Activated naive CD8-positive, alpha-beta T cell (primary cell): ENCODE measurements at regions not wholly inside any gene's neighbourhood (a gene's known extent, or its start where the extent isn't known, plus 50 kb on each side); places are given as distances from the start of the nearest gene placed in this dataset.

ENCODE experiments used
- H3K27ac Mint-ChIP-seq: one replicate; pipeline ENCODE4 v1.8.0; 2021; ENCODE audit warnings: mixed read lengths
- H3K27me3 Mint-ChIP-seq: one replicate; pipeline ENCODE4 v1.8.0; 2021; ENCODE audit warnings: mixed read lengths
- H3K36me3 Mint-ChIP-seq: one replicate; pipeline ENCODE4 v1.8.0; 2021; ENCODE audit warnings: mixed read lengths
- H3K4me1 Mint-ChIP-seq: one replicate; pipeline ENCODE4 v1.8.0; 2021; ENCODE audit warnings: low read depth, mixed read lengths
- H3K4me3 Mint-ChIP-seq: one replicate; pipeline ENCODE4 v1.8.0; 2021; ENCODE audit warnings: mild to moderate bottlenecking, mixed read lengths
- H3K9me3 Mint-ChIP-seq: one replicate; pipeline ENCODE4 v1.8.0; 2021; ENCODE audit warnings: low read depth, mixed read lengths

DNA sequence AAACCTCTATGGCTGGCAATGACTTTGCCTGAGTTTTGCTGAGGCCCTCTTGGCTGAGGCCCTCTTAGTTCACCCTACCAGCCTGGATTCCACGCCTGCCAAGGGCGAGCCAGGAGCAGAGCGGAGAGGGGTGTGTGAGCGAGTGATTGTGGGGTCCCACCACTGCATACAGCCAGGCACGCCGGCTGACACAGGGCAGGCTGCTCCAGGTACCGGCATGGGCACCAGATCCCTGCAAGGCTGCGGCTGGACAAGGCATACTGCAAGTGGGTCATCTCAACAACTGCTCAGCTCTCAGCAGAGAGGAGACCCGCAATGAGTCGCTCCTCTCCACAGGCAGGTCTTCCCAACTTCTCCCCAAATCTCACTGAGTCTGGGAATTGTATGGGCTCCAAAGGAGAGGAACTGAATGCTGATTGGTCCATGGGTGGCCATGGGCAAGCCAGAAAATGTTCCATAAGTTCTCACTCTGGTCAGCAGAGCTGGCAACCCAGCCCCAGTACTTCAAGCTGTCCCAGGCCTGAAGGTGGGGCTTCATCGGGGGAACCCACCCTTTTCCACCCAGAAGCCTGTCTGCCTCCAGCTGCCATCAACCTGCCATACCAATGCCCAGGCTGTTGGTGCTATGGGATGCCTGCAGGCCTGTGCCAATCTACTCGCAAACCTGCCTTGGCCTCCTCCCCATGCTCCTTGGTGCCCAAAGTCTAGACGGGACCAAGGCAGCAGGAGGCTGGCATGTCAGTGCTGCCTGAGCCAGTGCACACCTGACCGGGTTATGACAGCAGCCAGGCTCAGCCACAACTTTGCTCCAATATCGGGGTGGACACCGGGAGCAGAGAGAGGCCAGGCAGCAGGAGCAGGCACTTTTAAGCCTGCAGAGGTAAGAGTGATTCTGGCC is 1273.6 kb upstream of the GBE1 start:
- H3K9me3 Mint-ChIP-seq = peaks cover 7% of the 10 kb centered on the region
- H3K27ac Mint-ChIP-seq = no peak overlapping the region
- no peak overlapping the region for H3K4me3 Mint-ChIP-seq
- H3K27me3 Mint-ChIP-seq = no peaks in the 10 kb centered on the region
- no peaks in the 10 kb centered on the region for H3K36me3 Mint-ChIP-seq
- H3K4me1 Mint-ChIP-seq = no peaks in the 10 kb centered on the region

DNA sequence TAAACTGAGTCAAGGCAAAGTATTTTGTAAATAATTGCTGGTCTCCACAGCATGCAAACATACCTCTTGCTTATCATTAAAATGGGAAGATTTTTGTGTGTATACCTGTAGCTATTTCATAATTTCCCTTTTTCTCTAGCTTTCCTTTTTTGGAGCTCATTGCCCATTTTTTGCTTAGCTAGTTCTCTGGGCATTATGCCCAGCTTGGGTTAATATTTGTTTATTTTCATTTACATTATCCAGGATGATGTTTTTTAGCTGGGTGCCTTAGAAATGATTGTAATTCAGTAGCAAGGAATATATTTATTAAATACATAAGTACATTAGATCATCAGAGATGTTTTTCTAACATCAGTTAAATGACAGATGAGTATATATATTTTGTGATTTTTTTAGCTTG is 1271.7 kb upstream of the GBE1 start:
- no peaks in the 10 kb centered on the region for H3K4me1 Mint-ChIP-seq
- no peak overlapping the region for H3K27ac Mint-ChIP-seq
- no peak overlapping the region for H3K4me3 Mint-ChIP-seq
- H3K27me3 Mint-ChIP-seq = no peaks in the 10 kb centered on the region
- H3K9me3 Mint-ChIP-seq = peaks cover 5% of the 10 kb centered on the region
- no peaks in the 10 kb centered on the region for H3K36me3 Mint-ChIP-seq

DNA sequence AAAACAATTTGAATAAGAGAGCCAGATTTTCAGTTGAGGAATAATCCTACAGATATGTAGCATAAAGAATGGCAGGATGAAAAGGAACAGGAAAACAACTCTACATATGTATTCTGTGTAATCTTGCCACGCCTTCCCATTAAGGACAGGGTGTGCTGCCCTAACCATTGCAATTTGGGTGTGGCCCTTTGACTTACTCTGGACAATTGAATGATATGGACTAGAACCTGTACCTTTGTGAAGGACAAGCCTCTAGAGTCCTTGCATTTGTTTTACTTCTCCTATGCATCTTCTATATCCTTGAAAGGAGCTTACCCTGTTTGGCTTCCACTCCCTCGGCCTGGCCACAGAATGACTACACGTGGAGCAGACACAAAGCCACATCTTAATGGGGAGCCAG is 1261.6 kb upstream of the GBE1 start:
- H3K4me3 Mint-ChIP-seq = no peak overlapping the region
- H3K9me3 Mint-ChIP-seq = no peaks in the 10 kb centered on the region
- no peaks in the 10 kb centered on the region for H3K4me1 Mint-ChIP-seq
- H3K27me3 Mint-ChIP-seq = no peaks in the 10 kb centered on the region
- no peaks in the 10 kb centered on the region for H3K36me3 Mint-ChIP-seq
- H3K27ac Mint-ChIP-seq = no peak overlapping the region

DNA sequence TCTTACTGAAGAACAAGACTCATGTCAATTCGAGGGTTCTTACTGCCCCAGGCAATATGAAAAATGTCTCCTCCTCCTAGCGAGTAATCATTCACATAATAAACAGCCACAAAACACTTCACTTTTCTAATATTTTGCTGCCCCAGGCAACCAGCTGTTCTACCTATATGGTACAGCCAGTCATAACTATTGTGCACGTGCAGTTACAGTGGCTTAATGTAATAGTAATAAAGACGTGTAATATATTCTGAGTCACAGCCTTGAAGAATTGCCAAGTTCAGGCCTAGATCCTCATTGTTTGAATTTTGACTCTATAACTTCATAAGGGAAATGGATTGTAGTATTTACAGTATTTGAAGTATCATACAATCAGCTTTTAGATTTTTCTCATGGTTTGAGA is 1250.0 kb upstream of the GBE1 start:
- Mint-ChIP-seq H3K4me1 (no peaks in the 10 kb centered on the region), H3K27me3 (no peaks in the 10 kb centered on the region), H3K9me3 (peaks cover 12% of the 10 kb centered on the region), H3K36me3 (no peaks in the 10 kb centered on the region), H3K27ac (no peak overlapping the region), H3K4me3 (no peak overlapping the region)

DNA sequence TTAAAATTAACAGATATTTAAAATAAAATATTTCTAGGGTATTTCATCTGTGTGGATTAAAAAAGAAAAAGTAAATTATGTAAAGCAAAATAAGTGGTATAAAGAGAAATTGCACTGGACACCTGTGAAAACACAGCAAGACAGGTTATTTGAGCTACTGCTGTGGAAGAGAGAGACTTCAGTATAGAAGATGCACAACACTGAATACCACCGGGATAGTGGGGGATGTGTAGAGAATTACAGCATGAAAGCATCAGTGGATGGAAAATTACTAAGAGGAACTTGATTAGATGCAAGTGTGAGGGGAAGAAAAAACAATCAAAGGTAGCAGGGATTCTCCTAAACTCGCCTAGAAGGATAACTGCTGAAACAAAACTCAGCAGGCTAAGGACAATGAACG is 1242.5 kb upstream of the GBE1 start:
- Mint-ChIP-seq H3K4me3 (no peak overlapping the region), H3K27ac (no peak overlapping the region), H3K4me1 (no peaks in the 10 kb centered on the region), H3K9me3 (peaks cover 3% of the 10 kb centered on the region), H3K27me3 (no peaks in the 10 kb centered on the region), H3K36me3 (no peaks in the 10 kb centered on the region)

DNA sequence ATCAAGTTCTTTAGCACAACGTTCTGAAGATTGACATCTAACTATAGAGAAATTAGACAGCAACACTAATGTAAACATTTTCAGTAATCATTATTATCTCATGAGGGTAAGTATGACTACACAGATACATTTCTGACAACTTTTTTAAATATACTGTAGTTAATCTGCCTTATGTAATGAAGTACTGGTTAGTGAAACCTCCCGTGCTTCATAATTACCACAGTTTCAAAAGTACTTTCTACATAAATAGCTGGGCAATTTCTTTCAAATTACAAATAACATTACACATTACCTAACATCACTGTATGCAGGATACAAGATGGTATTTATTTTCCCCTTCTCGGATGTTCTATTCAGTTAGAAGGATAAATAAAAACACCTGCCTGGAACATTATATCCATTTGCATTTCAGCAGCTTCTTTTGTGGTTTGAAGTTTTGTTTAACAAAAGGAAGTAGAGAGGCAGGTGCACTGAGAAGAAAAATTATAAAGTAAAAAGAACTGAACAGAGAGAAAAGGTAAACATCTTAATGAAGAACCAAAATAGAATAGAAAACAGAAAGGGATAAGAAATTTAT is 1241.5 kb upstream of the GBE1 start:
- peaks cover 7% of the 10 kb centered on the region for H3K9me3 Mint-ChIP-seq
- H3K36me3 Mint-ChIP-seq = no peaks in the 10 kb centered on the region
- H3K27me3 Mint-ChIP-seq = no peaks in the 10 kb centered on the region
- H3K4me3 Mint-ChIP-seq = no peak overlapping the region
- no peak overlapping the region for H3K27ac Mint-ChIP-seq
- H3K4me1 Mint-ChIP-seq = no peaks in the 10 kb centered on the region

DNA sequence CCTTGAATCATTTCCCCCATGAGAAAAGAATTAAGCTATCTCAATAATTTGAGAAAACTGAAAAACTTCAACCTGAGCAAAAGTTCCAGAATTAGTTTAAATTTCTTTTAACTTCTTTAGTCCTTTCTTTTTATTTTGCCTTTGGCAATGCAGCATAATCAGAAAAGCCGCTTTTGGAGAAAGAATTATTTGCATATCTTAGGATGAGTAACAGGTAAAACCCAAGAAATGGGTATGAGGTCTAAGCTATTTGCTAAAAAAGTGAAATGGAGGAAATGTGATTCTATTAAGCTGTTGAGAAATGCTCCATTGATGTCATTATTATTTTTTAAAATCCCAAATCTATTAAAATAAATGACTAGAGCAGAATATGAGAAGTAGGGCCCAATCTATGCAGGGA is 1238.3 kb upstream of the GBE1 start:
- H3K4me3 Mint-ChIP-seq = no peak overlapping the region
- no peaks in the 10 kb centered on the region for H3K27me3 Mint-ChIP-seq
- H3K4me1 Mint-ChIP-seq = no peaks in the 10 kb centered on the region
- H3K27ac Mint-ChIP-seq = no peak overlapping the region
- H3K9me3 Mint-ChIP-seq = peaks cover 10% of the 10 kb centered on the region
- H3K36me3 Mint-ChIP-seq = no peaks in the 10 kb centered on the region

DNA sequence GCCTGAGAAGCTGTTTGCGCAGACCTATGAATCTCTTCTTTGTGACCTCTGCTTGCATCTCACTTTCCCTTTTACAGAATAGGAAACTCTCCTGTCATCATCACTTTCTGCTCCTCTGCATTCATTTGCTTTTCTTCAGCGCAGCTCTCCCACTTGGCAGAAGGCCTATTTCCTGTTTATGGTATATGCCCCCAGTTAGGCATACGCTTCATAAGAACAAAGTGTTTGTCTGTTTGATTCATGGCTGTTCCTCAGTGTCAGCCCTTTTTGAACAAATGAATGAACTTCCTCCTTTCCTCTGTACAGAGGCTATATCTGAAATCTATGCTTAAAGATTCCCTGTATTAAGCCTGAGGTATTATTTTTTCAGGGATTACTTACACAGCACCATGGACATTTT is 1216.9 kb upstream of the GBE1 start:
- H3K27ac Mint-ChIP-seq = no peak overlapping the region
- H3K36me3 Mint-ChIP-seq = no peaks in the 10 kb centered on the region
- no peaks in the 10 kb centered on the region for H3K27me3 Mint-ChIP-seq
- peaks cover 5% of the 10 kb centered on the region for H3K9me3 Mint-ChIP-seq
- H3K4me1 Mint-ChIP-seq = no peaks in the 10 kb centered on the region
- H3K4me3 Mint-ChIP-seq = no peak overlapping the region

DNA sequence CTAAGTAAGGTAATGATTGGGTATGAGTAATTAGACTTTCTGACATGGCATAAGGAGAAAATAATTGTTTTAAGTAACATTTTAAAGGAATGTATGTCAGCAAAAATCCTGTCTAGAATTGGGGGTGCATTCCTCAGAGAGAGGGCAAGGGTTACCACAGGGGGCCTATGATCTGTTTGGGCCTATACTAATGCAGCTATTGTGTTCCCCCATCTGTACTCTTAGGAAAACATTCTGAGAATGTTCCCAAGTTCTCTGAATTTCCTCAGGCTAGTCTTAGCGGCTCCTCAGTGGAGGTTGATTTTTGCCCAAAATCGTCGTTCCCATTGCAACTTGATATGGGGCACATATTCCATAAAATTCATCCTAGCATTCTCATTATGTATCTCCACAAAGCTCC is 1216.4 kb upstream of the GBE1 start:
- Mint-ChIP-seq H3K36me3 (no peaks in the 10 kb centered on the region), H3K27ac (no peak overlapping the region), H3K9me3 (peaks cover 5% of the 10 kb centered on the region)

DNA sequence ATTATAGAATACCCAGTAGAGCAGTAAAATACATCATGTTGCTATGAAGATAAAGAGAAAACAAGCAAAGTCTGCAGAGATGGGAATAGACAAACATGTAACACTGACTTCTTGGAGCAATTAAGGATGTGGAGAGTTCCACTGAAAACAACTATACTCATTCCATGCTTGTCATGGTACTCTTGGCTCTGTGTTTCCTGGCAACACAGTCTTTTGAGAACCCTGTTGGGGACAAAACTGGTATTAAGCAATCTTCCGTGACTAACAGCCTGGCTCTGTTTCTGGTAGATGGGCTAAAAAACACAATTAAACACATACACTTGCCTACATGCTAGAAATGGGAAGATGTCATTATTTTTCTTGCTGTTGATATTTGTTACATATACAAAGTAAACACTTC is 1212.3 kb upstream of the GBE1 start:
- no peak overlapping the region for H3K4me3 Mint-ChIP-seq
- no peak overlapping the region for H3K27ac Mint-ChIP-seq
- H3K9me3 Mint-ChIP-seq = peaks cover 7% of the 10 kb centered on the region
- no peaks in the 10 kb centered on the region for H3K27me3 Mint-ChIP-seq
- H3K4me1 Mint-ChIP-seq = no peaks in the 10 kb centered on the region
- H3K36me3 Mint-ChIP-seq = no peaks in the 10 kb centered on the region

More for the DNA sequence above, 1216.4 kb upstream of the GBE1 start:
- H3K27me3 Mint-ChIP-seq = no peaks in the 10 kb centered on the region
- no peak overlapping the region for H3K4me3 Mint-ChIP-seq
- H3K4me1 Mint-ChIP-seq = no peaks in the 10 kb centered on the region

DNA sequence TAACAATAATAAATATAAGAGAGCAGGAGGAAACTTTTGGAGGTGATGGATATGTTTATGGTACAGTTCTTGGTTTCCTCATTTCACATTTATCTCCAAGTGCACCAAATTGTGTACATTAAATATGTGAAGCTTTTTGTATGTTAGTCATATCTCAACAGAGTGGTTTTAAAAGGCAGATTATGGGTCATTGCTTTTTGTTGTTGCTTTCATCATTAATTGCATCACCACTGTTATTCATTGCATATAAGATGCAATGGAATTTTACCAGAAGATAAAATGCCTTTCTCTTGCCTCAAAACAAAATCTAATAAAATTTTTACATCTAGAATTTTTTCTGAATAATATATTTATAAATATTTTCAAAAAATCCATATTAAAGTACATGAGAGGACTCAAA is 1198.9 kb upstream of the GBE1 start:
- peaks cover 11% of the 10 kb centered on the region for H3K9me3 Mint-ChIP-seq
- no peak overlapping the region for H3K27ac Mint-ChIP-seq
- H3K4me1 Mint-ChIP-seq = no peaks in the 10 kb centered on the region
- H3K36me3 Mint-ChIP-seq = no peaks in the 10 kb centered on the region
- H3K4me3 Mint-ChIP-seq = no peak overlapping the region
- no peaks in the 10 kb centered on the region for H3K27me3 Mint-ChIP-seq

DNA sequence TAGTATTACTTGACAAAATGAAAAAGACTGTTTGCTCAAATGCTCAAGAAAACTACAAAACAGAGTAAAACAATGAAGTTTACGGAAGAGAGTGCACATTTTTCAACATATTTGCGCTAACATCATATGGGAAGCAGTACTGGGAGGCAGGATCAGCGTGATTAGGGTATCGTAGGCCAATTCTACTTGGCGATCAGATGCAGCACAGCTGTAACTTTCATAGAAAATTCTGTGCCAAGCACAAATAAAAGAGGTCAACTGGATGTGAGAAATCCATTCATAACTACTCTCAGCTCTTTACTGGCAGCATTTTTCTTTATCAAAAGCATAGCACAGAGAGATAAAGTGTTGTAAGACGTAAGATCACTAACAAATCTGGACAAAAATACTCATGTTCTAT is 1196.3 kb upstream of the GBE1 start:
- H3K36me3 Mint-ChIP-seq = no peaks in the 10 kb centered on the region
- peaks cover 15% of the 10 kb centered on the region for H3K9me3 Mint-ChIP-seq
- H3K4me1 Mint-ChIP-seq = no peaks in the 10 kb centered on the region
- H3K4me3 Mint-ChIP-seq = no peak overlapping the region
- H3K27me3 Mint-ChIP-seq = no peaks in the 10 kb centered on the region
- H3K27ac Mint-ChIP-seq = no peak overlapping the region

DNA sequence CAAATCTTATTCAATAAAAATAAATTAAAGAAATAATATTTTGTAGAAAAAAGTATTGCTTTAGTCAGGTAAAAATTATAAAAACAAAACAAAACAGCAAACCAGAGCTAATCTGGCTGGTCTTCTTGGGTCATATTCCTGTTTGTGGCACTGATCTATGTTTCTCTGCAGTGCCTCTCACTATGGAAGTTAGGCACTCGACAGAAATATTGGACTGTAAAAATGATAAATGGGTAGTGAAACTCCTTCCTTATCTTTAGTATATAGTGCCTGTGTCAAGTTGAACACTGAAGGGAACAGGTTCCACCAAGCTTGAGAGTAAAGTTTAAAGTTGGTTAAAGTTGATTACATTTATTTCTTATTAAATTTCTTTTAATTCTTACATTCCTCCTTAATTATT is 1195.6 kb upstream of the GBE1 start:
- H3K9me3 Mint-ChIP-seq = peaks cover 15% of the 10 kb centered on the region
- no peak overlapping the region for H3K4me3 Mint-ChIP-seq
- H3K36me3 Mint-ChIP-seq = no peaks in the 10 kb centered on the region
- H3K4me1 Mint-ChIP-seq = no peaks in the 10 kb centered on the region
- no peak overlapping the region for H3K27ac Mint-ChIP-seq
- H3K27me3 Mint-ChIP-seq = no peaks in the 10 kb centered on the region

DNA sequence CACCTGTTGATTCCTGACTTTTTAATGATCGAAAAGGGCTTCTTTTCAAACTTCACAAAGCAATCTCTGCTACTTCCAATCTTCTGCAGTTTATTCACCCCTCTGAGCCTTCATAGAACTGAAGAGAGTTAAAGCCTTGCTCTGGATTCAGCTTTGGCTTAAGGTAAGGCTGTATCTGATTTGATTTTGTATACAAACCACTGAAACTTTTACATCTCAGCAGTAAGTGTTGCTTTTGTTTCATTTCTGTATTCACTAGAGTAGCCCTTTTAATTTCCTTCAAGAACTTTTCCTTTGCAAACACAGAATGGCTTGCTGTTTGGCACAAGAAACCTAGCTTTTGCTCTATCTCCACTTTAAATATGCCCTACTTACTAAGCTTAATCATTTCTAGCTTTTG is 1193.0 kb upstream of the GBE1 start:
- Mint-ChIP-seq H3K9me3 (peaks cover 8% of the 10 kb centered on the region), H3K27me3 (no peaks in the 10 kb centered on the region), H3K4me1 (no peaks in the 10 kb centered on the region), H3K4me3 (no peak overlapping the region), H3K27ac (no peak overlapping the region), H3K36me3 (no peaks in the 10 kb centered on the region)

DNA sequence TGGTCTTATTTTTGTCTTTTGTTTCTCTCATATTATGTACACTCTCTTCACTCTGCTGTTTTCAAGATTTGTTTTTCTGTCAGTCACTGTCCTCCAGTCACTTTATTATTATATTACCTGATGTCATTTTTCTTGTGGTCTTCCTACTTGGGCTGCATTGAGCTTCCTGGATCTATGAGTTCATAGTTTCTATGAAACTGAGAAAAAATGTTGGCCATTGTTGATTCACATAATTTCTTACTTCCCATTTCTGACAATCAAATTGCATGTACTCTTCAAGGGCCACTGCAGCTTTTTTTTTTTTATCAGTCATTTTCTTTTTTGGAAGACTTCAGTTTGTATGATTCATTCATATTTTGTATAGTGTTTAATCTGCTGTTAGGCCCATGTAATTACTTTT is 1180.6 kb upstream of the GBE1 start:
- Mint-ChIP-seq H3K9me3 (peaks cover 12% of the 10 kb centered on the region), H3K36me3 (no peaks in the 10 kb centered on the region), H3K27me3 (no peaks in the 10 kb centered on the region), H3K4me1 (no peaks in the 10 kb centered on the region), H3K27ac (no peak overlapping the region), H3K4me3 (no peak overlapping the region)

DNA sequence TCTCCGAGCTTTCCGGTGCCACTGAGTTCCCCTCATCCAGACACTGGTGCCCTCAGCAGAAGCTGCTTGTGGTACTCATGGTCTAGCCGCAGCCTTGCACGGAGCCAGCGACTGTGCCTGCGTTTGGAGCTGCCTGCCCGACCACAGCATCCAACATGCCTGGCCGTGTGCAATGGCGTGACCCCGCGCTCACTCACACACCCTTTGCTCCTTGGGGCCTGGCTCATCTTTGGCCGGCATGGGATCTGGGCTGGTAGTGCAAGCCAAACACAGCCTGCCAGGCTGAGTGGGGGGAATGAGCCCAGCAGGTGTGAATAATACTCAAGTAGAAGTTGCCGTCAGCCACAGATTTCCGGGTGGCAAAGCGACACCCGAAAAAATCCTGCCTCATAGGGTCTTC is 1178.7 kb upstream of the GBE1 start:
- Mint-ChIP-seq H3K4me1 (no peaks in the 10 kb centered on the region), H3K27ac (no peak overlapping the region), H3K4me3 (no peak overlapping the region), H3K9me3 (peaks cover 12% of the 10 kb centered on the region), H3K36me3 (no peaks in the 10 kb centered on the region), H3K27me3 (no peaks in the 10 kb centered on the region)
